MM.1S (cell line): ENCODE measurements at regions not wholly inside any gene's neighbourhood (a gene's known extent, or its start where the extent isn't known, plus 50 kb on each side); places are given as distances from the start of the nearest gene placed in this dataset.

Experiments used
- DNase-seq: peaks from one replicate; pipeline ENCODE4 v3.0.0-alpha.2; 2015
- H2AFZ ChIP-seq: fragments of 300-600 bp; sonication (generic); 2 replicates; pipeline ENCODE4 v1.6.0; 2016; ENCODE audit warnings: antibody characterized with exemption, low read length
- H3F3A ChIP-seq: fragments of 300-600 bp; sonication (generic); 2 replicates; pipeline ENCODE4 v1.6.1; 2016; ENCODE audit warnings: mild to moderate bottlenecking, antibody characterized with exemption, low read length, moderate library complexity, mixed read lengths; ENCODE audit not compliant: insufficient read depth
- H3K27ac ChIP-seq: fragments of 300-600 bp; sonication (generic); 2 replicates; pipeline ENCODE4 v1.5.1; 2016; ENCODE audit warnings: mild to moderate bottlenecking, low read length
- H3K27me3 ChIP-seq: fragments of 300-600 bp; sonication (generic); replicated peaks from 2 replicates; pipeline ENCODE4 v1.6.0; 2016; ENCODE audit warnings: low read length; ENCODE audit not compliant: insufficient read depth
- H3K36me3 ChIP-seq: fragments of 300-600 bp; sonication (generic); replicated peaks from 2 replicates; pipeline ENCODE4 v1.6.1; 2016; ENCODE audit warnings: mild to moderate bottlenecking, low read length, mixed read lengths; ENCODE audit not compliant: insufficient read depth
- H3K4me1 ChIP-seq: fragments of 300-600 bp; sonication (generic); 2 replicates; pipeline ENCODE4 v1.6.1; 2016; ENCODE audit warnings: low read length, mixed read lengths
- H3K4me2 ChIP-seq: fragments of 300-600 bp; sonication (generic); 2 replicates; pipeline ENCODE4 v1.6.0; 2016; ENCODE audit warnings: low read depth, low read length
- H3K4me3 ChIP-seq: fragments of 300-600 bp; sonication (generic); 2 replicates; pipeline ENCODE4 v1.5.1; 2016; ENCODE audit warnings: low read length, mixed read lengths
- H3K79me2 ChIP-seq: fragments of 300-600 bp; sonication (generic); 2 replicates; pipeline ENCODE4 v1.6.1; 2016; ENCODE audit warnings: mixed run types, low read length, mixed read lengths
- H3K9ac ChIP-seq: fragments of 300-600 bp; sonication (generic); 2 replicates; pipeline ENCODE4 v1.6.1; 2016; ENCODE audit warnings: low read length, mixed read lengths
- H3K9me2 ChIP-seq: fragments of 300-600 bp; sonication (generic); replicated peaks from 2 replicates; pipeline ENCODE4 v1.6.1; 2016; ENCODE audit warnings: mild to moderate bottlenecking, low read length, mixed read lengths; ENCODE audit not compliant: insufficient read depth
- H3K9me3 ChIP-seq: fragments of 300-600 bp; sonication (generic); replicated peaks from 2 replicates; pipeline ENCODE4 v1.6.1; 2016; ENCODE audit warnings: mild to moderate bottlenecking, low read length, mixed read lengths; ENCODE audit not compliant: insufficient read depth
- H4K20me1 ChIP-seq: fragments of 300-600 bp; sonication (generic); 2 replicates; pipeline ENCODE4 v1.6.1; 2016; ENCODE audit warnings: mild to moderate bottlenecking, low read length, moderate library complexity, mixed read lengths; ENCODE audit not compliant: insufficient read depth
- CTCF ChIP-seq: fragments of 300-600 bp; sonication (generic); IDR thresholded peaks from 2 replicates; pipeline ENCODE4 v1.5.1; 2016; ENCODE audit warnings: antibody characterized with exemption, low read length, mixed read lengths
- EZH2 ChIP-seq: fragments of 300-600 bp; sonication (generic); optimal IDR thresholded peaks from 2 replicates; pipeline ENCODE3; 2017; ENCODE audit warnings: low read depth, mild to moderate bottlenecking, antibody characterized with exemption, low read length, mixed read lengths
- EZH2phosphoT487 ChIP-seq: fragments of 300-600 bp; sonication (generic); IDR thresholded peaks from 2 replicates; pipeline ENCODE4 v1.6.1; 2018; ENCODE audit warnings: antibody characterized with exemption, low read length

GRCh38 chr5:144581044-144581443 is 410.4 kb downstream of the KCTD16 start:
- DNase-seq = no peak
- TF ChIP-seq EZH2phosphoT487 = no peak
- TF ChIP-seq CTCF = no peak
- TF ChIP-seq EZH2 = no peak
- Histone ChIP-seq H3K4me2 (no peak overlapping the region), H3K36me3 (no peaks in the 10 kb centered on the region), H3K79me2 (no peaks in the 10 kb centered on the region), H3K4me1 (peaks cover 4% of the 10 kb centered on the region), H4K20me1 (no peaks in the 10 kb centered on the region), H3F3A (peaks cover 4% of the 10 kb centered on the region; the same call in 1 of the 2 replicates), H3K9me2 (no peaks in the 10 kb centered on the region), H3K27ac (no peak overlapping the region), H3K9me3 (no peaks in the 10 kb centered on the region), H2AFZ (no peak overlapping the region), H3K4me3 (no peak overlapping the region), H3K27me3 (no peaks in the 10 kb centered on the region), H3K9ac (no peak overlapping the region)

GRCh38 chr5:144577676-144578075 is 407.0 kb downstream of the KCTD16 start:
- Histone ChIP-seq H3K9ac (no peak overlapping the region), H4K20me1 (no peaks in the 10 kb centered on the region), H3K9me3 (no peaks in the 10 kb centered on the region), H3K4me3 (no peak overlapping the region), H3K27ac (no peak overlapping the region), H3K9me2 (no peaks in the 10 kb centered on the region), H3K27me3 (no peaks in the 10 kb centered on the region), H3F3A (peaks cover 11% of the 10 kb centered on the region), H3K4me1 (peaks cover 16% of the 10 kb centered on the region), H3K36me3 (no peaks in the 10 kb centered on the region), H2AFZ (no peak overlapping the region), H3K79me2 (no peaks in the 10 kb centered on the region), H3K4me2 (no peak overlapping the region)
- TF ChIP-seq EZH2 (no peak), EZH2phosphoT487 (no peak), CTCF (no peak)
- no peak for DNase-seq

GRCh38 chr5:144575736-144576135 is 405.1 kb downstream of the KCTD16 start:
- no peaks in the 10 kb centered on the region for H3K9me3 ChIP-seq
- H2AFZ ChIP-seq = peak overlapping the region; percentile 46
- H3K36me3 ChIP-seq = no peaks in the 10 kb centered on the region
- peak overlapping the region; percentile 53; the same call in 1 of the 2 replicates for H3K4me2 ChIP-seq
- H4K20me1 ChIP-seq = no peaks in the 10 kb centered on the region
- H3K9ac ChIP-seq = peak overlapping the region; percentile 16; the same call in 1 of the 2 replicates
- peaks cover 16% of the 10 kb centered on the region for H3K4me1 ChIP-seq
- no peaks in the 10 kb centered on the region for H3K9me2 ChIP-seq
- peak overlapping the region; percentile 59 for H3K27ac ChIP-seq
- peak overlapping the region; percentile 24; the same call in 1 of the 2 replicates for H3K4me3 ChIP-seq
- H3K27me3 ChIP-seq = no peaks in the 10 kb centered on the region
- peak; percentile 74 for DNase-seq
- H3K79me2 ChIP-seq = no peaks in the 10 kb centered on the region
- H3F3A ChIP-seq = peaks cover 11% of the 10 kb centered on the region
- TF ChIP-seq EZH2phosphoT487 (no peak), EZH2 (no peak), CTCF (no peak)

- TF ChIP-seq CTCF (no peak), EZH2 (no peak)
- no peak for DNase-seq
Measured at GRCh38 chr5:144567421-144567780, 396.7 kb downstream of the KCTD16 start.

More at GRCh38 chr5:144567421-144567780, 396.7 kb downstream of the KCTD16 start:
- no peaks in the 10 kb centered on the region for H3K27me3 ChIP-seq
- H3F3A ChIP-seq = no peaks in the 10 kb centered on the region
- no peaks in the 10 kb centered on the region for H3K9me3 ChIP-seq
- no peak overlapping the region for H3K4me2 ChIP-seq
- H3K9me2 ChIP-seq = no peaks in the 10 kb centered on the region
- H3K36me3 ChIP-seq = no peaks in the 10 kb centered on the region
- no peak overlapping the region for H3K9ac ChIP-seq
- H3K4me3 ChIP-seq = no peak overlapping the region
- no peaks in the 10 kb centered on the region for H3K79me2 ChIP-seq
- no peak overlapping the region for H3K27ac ChIP-seq
- H4K20me1 ChIP-seq = no peaks in the 10 kb centered on the region
- no peak overlapping the region for H2AFZ ChIP-seq
- H3K4me1 ChIP-seq = no peaks in the 10 kb centered on the region
